Keratinocyte (primary cell): ENCODE measurements at regions not wholly inside any gene's neighbourhood (a gene's known extent, or its start where the extent isn't known, plus 50 kb on each side); places are given as distances from the start of the nearest gene placed in this dataset.

Experiments
- EZH2 ChIP-seq: IDR thresholded peaks from one replicate; pipeline ENCODE4 v1.6.1; 2012; ENCODE audit warnings: inconsistent platforms, mild to moderate bottlenecking, low read length, moderate library complexity
- TF ChIP-seq, protein P1 (sequence below), 3 experiments: IDR thresholded peaks in 1 of 3; conservative IDR thresholded peaks in 1 of 3; optimal IDR thresholded peaks in 1 of 3; 2 replicates in 2 of 3; 3 replicates in 1 of 3; pipeline versions ENCODE3 to v1.5.1; 2011; ENCODE audit warnings: low read length in 3 of 3, mild to moderate bottlenecking in 3 of 3, moderate library complexity in 2 of 3, control low read depth in 1 of 3, inconsistent platforms in 1 of 3; ENCODE audit not compliant: insufficient read depth in 2 of 3; ENCODE audit errors: extremely low read depth in 1 of 3

DNA sequence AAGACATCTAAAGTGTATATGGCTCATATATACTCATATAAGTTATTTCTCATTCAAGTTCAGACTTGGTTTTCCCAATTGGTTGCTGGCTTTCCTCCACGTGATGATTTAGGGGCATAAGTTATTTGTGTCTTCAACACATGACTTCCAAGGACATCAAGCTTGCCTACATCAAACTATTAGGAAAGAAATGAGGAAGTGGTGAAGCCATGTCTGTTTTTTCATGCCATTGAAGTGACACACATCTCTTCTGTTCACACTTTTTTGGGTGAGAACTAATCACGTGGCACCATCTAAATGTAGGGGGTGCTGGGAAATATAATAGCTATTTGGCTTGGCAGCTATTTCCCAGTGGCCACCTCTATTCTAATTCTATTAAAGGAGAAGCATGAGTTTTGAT, 282.1 kb downstream of the OMA1 start:
- TF ChIP-seq, protein P1, sequence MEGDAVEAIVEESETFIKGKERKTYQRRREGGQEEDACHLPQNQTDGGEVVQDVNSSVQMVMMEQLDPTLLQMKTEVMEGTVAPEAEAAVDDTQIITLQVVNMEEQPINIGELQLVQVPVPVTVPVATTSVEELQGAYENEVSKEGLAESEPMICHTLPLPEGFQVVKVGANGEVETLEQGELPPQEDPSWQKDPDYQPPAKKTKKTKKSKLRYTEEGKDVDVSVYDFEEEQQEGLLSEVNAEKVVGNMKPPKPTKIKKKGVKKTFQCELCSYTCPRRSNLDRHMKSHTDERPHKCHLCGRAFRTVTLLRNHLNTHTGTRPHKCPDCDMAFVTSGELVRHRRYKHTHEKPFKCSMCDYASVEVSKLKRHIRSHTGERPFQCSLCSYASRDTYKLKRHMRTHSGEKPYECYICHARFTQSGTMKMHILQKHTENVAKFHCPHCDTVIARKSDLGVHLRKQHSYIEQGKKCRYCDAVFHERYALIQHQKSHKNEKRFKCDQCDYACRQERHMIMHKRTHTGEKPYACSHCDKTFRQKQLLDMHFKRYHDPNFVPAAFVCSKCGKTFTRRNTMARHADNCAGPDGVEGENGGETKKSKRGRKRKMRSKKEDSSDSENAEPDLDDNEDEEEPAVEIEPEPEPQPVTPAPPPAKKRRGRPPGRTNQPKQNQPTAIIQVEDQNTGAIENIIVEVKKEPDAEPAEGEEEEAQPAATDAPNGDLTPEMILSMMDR (optimal IDR thresholded peaks at IDR 0.05 in 1 of 3, IDR thresholded peaks at IDR 0.05 in 1 of 3, conservative IDR thresholded peaks at IDR 0.05 in 1 of 3; ENCODE audit: extremely low read depth in 1 of 3, insufficient read depth in 2 of 3, low read length in 3 of 3), result no peak
- no peak for TF ChIP-seq EZH2
